Caco-2 (cell line): ENCODE measurements at regions not wholly inside any gene's neighbourhood (a gene's known extent, or its start where the extent isn't known, plus 50 kb on each side); places are given as distances from the start of the nearest gene placed in this dataset.

ENCODE experiments used
- BruUV-seq: library from RNA; stranded (reverse); fragments of 400-500 nt; replicated peaks from 2 replicates; lab custom pipeline; 2021; lab: Mats Ljungman, UMichigan
- CTCF ChIA-PET: fragments of 300-600 bp; sonication (Branson Sonifier 250); formaldehyde crosslinking; loops from one replicate; lab custom pipeline; 2022; ENCODE audit warnings: antibody characterized with exemption; lab: Charles Lee
- POLR2A ChIA-PET: fragments of 300-600 bp; sonication (Branson Sonifier 250); formaldehyde crosslinking; loops from one replicate; lab custom pipeline; 2022; ENCODE audit warnings: antibody characterized with exemption; lab: Charles Lee
- DNase-seq, 2 experiments: peaks; one replicate each; pipeline versions ENCODE4 v3.0.0 to v3.0.0-alpha.2; 2020 to 2022
- H3K27me3 ChIP-seq: replicated peaks from 2 replicates; pipeline ENCODE4 v1.6.0; 2011; ENCODE audit warnings: low read length; ENCODE audit not compliant: control insufficient read depth, insufficient read depth
- H3K36me3 ChIP-seq: 2 replicates; pipeline ENCODE4 v1.5.1; 2011; ENCODE audit warnings: low read length; ENCODE audit not compliant: control insufficient read depth, insufficient read depth
- H3K4me1 ChIP-seq: fragments of 250-450 bp; sonication (Bioruptor Pico); 2 replicates; pipeline ENCODE4 v1.5.1; 2020; ENCODE audit warnings: mild to moderate bottlenecking
- H3K4me3 ChIP-seq: 2 replicates; pipeline ENCODE4 v1.5.1; 2011; ENCODE audit warnings: low read depth, mild to moderate bottlenecking, control low read depth, low read length
- H3K9me3 ChIP-seq: fragments of 250-450 bp; sonication (Bioruptor Pico); 2 replicates; pipeline ENCODE4 v1.5.1; 2020; ENCODE audit warnings: mild to moderate bottlenecking, moderate library complexity
- H3K27ac Mint-ChIP-seq: one replicate; pipeline ENCODE4 v1.8.0; 2022; ENCODE audit warnings: mixed read lengths; ENCODE audit not compliant: unreplicated experiment
- H3K27me3 Mint-ChIP-seq: one replicate; pipeline ENCODE4 v1.8.0; 2022; ENCODE audit warnings: mixed read lengths; ENCODE audit not compliant: insufficient read depth, unreplicated experiment
- H3K36me3 Mint-ChIP-seq: one replicate; pipeline ENCODE4 v1.8.0; 2022; ENCODE audit warnings: mild to moderate bottlenecking, mixed read lengths; ENCODE audit not compliant: insufficient read depth, unreplicated experiment
- H3K4me1 Mint-ChIP-seq: one replicate; pipeline ENCODE4 v1.8.0; 2022; ENCODE audit warnings: low read depth, mixed read lengths; ENCODE audit not compliant: unreplicated experiment
- H3K4me3 Mint-ChIP-seq: one replicate; pipeline ENCODE4 v1.8.0; 2022; ENCODE audit warnings: mild to moderate bottlenecking, moderate library complexity, mixed read lengths; ENCODE audit not compliant: unreplicated experiment
- H3K9me3 Mint-ChIP-seq: one replicate; pipeline ENCODE4 v1.8.0; 2022; ENCODE audit warnings: mixed read lengths; ENCODE audit not compliant: unreplicated experiment
- intact Hi-C: fragments of 100-400 bp; cut with micrococcal nuclease; formaldehyde crosslinking; loops from one replicate; pipeline ENCODE4 v1.10.0; 2022; ENCODE audit not compliant: unreplicated experiment
- TF ChIP-seq, protein P1 (sequence below), 2 experiments: fragments of 200-600 bp in 1 of 2; IDR thresholded peaks; 1 replicate in 1 of 2; 2 replicates in 1 of 2; pipeline versions ENCODE4 v1.5.1 to v1.8.0; 2011 to 2022; ENCODE audit warnings: antibody characterized with exemption in 1 of 2, control low read depth in 1 of 2, inconsistent platforms in 1 of 2, low read depth in 1 of 2, low read length in 1 of 2, mild to moderate bottlenecking in 1 of 2, moderate library complexity in 1 of 2; ENCODE audit not compliant: insufficient read depth in 1 of 2, severe bottlenecking in 1 of 2, unreplicated experiment in 1 of 2

DNA sequence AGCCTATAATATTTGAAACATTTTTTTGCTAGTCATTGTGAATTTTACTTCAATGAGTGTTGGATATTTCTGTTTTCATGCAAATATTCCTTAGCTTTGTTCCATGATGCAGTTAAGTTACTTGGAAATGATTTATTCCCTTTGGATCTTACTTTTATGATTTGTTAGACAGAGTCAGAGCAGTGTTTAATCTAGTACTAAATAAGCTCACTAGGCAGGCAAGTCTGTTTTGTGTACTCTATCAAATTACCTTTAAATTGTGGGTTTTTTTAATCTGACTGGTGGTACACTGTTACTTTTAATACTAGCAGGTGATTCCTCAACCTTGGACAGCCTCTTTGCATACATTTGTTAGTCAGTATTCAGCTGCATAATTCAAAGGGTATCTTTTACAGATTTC is 173.3 kb upstream of the MBNL1 start:
- Histone ChIP-seq H3K4me1 (no peaks in the 10 kb centered on the region), H3K9me3 (no peaks in the 10 kb centered on the region), H3K4me3 (no peak overlapping the region), H3K27me3 (no peaks in the 10 kb centered on the region), H3K36me3 (no peaks in the 10 kb centered on the region)
- POLR2A ChIA-PET: no interaction called here
- CTCF ChIA-PET: no interaction called here
- no TSS peak for BruUV-seq
- no peak for DNase-seq
- Mint-ChIP-seq H3K4me1 (no peaks in the 10 kb centered on the region), H3K4me3 (no peak overlapping the region), H3K36me3 (no peaks in the 10 kb centered on the region), H3K9me3 (no peaks in the 10 kb centered on the region), H3K27ac (no peak overlapping the region), H3K27me3 (no peaks in the 10 kb centered on the region)
- intact Hi-C loops: no loop called here
- TF ChIP-seq, protein P1, sequence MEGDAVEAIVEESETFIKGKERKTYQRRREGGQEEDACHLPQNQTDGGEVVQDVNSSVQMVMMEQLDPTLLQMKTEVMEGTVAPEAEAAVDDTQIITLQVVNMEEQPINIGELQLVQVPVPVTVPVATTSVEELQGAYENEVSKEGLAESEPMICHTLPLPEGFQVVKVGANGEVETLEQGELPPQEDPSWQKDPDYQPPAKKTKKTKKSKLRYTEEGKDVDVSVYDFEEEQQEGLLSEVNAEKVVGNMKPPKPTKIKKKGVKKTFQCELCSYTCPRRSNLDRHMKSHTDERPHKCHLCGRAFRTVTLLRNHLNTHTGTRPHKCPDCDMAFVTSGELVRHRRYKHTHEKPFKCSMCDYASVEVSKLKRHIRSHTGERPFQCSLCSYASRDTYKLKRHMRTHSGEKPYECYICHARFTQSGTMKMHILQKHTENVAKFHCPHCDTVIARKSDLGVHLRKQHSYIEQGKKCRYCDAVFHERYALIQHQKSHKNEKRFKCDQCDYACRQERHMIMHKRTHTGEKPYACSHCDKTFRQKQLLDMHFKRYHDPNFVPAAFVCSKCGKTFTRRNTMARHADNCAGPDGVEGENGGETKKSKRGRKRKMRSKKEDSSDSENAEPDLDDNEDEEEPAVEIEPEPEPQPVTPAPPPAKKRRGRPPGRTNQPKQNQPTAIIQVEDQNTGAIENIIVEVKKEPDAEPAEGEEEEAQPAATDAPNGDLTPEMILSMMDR (IDR thresholded peaks at IDR 0.05; ENCODE audit: insufficient read depth in 1 of 2, low read depth in 1 of 2, low read length in 1 of 2, severe bottlenecking in 1 of 2, unreplicated experiment in 1 of 2): no peak

DNA sequence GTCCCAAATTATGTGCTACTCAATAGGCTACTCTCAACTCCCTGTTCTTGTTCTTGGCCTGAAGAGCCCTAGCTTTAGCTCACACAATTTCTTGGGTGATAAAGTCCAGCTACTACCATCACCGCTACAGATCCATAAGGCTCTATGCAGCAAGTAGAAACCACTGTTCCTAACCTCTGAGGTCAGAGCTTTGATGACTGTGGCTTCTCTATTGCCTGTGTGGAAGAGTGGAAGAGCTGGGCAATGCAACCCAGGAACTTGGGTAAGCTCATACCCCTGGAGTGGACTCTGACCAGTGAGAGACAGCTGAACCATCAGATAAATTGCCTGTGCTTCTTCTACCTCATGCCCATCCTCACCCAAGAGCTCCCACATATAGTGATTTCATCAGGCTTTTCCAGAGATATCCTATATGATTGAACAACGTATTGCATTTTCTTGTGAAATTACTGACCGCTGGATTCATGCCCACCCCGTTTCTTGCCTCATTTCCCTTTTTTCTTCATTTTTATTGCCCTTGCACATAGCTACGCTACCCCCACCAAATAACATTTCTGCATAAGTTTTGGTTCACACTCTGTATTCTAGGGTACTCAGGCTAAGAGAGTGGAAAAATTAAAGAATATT is 172.3 kb upstream of the MBNL1 start:
- DNase-seq: no peak
- no TSS peak for BruUV-seq
- Mint-ChIP-seq H3K27me3 (no peaks in the 10 kb centered on the region), H3K36me3 (no peaks in the 10 kb centered on the region), H3K27ac (no peak overlapping the region), H3K4me3 (no peak overlapping the region), H3K9me3 (no peaks in the 10 kb centered on the region), H3K4me1 (no peaks in the 10 kb centered on the region)
- TF ChIP-seq, protein P1 (IDR thresholded peaks at IDR 0.05; ENCODE audit: insufficient read depth in 1 of 2, low read depth in 1 of 2, low read length in 1 of 2, severe bottlenecking in 1 of 2, unreplicated experiment in 1 of 2): no peak
- Histone ChIP-seq H3K27me3 (no peaks in the 10 kb centered on the region), H3K9me3 (no peaks in the 10 kb centered on the region), H3K4me1 (no peaks in the 10 kb centered on the region), H3K36me3 (no peaks in the 10 kb centered on the region), H3K4me3 (no peak overlapping the region)
- CTCF ChIA-PET: no interaction called here
- POLR2A ChIA-PET: no interaction called here
- intact Hi-C loops: no loop called here

DNA sequence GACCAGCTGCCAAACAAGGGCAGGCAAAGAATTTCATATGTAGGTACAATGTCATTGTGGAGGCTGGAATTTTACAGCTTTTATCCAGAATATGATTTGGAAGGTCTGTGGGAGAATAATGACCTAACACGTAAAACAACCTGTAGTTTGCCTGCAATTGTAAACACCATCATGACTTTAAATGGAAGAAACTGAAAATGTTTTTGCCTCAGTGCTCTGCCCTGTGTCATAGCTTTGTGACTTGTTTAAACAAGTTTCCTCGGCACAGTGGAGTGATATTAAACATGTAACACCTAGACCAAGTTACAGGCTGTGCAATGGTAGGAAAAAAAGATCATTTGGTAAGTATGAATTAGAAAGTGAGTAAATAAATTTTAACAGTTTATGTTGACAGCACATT is 171.6 kb upstream of the MBNL1 start:
- Mint-ChIP-seq H3K36me3 (no peaks in the 10 kb centered on the region), H3K9me3 (no peaks in the 10 kb centered on the region), H3K4me1 (no peaks in the 10 kb centered on the region), H3K27ac (no peak overlapping the region), H3K27me3 (no peaks in the 10 kb centered on the region), H3K4me3 (no peak overlapping the region)
- Histone ChIP-seq H3K9me3 (no peaks in the 10 kb centered on the region), H3K4me1 (no peaks in the 10 kb centered on the region), H3K27me3 (no peaks in the 10 kb centered on the region), H3K4me3 (no peak overlapping the region), H3K36me3 (no peaks in the 10 kb centered on the region)
- ChIA-PET POLR2A (no interaction called here), CTCF (interaction anchor here (0.6 kb wide), 1 partner anchor 23 kb away, joined by 4 read pairs; no protein-coding TSS in a partner anchor)
- no peak for DNase-seq
- no TSS peak for BruUV-seq
- TF ChIP-seq, protein P1 (IDR thresholded peaks at IDR 0.05; ENCODE audit: insufficient read depth in 1 of 2, low read depth in 1 of 2, low read length in 1 of 2, severe bottlenecking in 1 of 2, unreplicated experiment in 1 of 2): no peak
- intact Hi-C loops: no loop called here
